B cell (primary cell): ENCODE measurements at regions not wholly inside any gene's neighbourhood (a gene's known extent, or its start where the extent isn't known, plus 50 kb on each side); places are given as distances from the start of the nearest gene placed in this dataset.

Experiments used
- ATAC-seq: fragments of 200-7000 bp; cut with Tn5 transposase; one replicate; pipeline ENCODE4 v1.10.0; 2021; ENCODE audit warnings: low read depth, mild to moderate bottlenecking, moderate number of reproducible peaks, moderate library complexity
- CTCF ChIA-PET: fragments of 350-600 bp; sonication (Branson Sonifier 250); formaldehyde crosslinking; loops from one replicate; lab custom pipeline; 2021; ENCODE audit warnings: antibody characterized with exemption, inconsistent platforms; lab: Charles Lee
- POLR2A ChIA-PET: fragments of 350-600 bp; sonication (Branson Sonifier 250); formaldehyde crosslinking; loops from one replicate; lab custom pipeline; 2021; ENCODE audit warnings: antibody characterized with exemption; lab: Charles Lee
- DNase-seq: peaks from one replicate; pipeline ENCODE4 v3.0.0; 2013
- H2AFZ ChIP-seq: 2 replicates; pipeline ENCODE4 v1.6.1; 2012; ENCODE audit warnings: mild to moderate bottlenecking, low read depth, low read length; ENCODE audit not compliant: insufficient read depth, poor library complexity, severe bottlenecking
- H3K27ac ChIP-seq, 2 donors: 1 replicate in 1 of 2; 2 replicates in 1 of 2; pipeline ENCODE4 v1.5.1; 2012 to 2013; ENCODE audit warnings: low read length in 2 of 2, mild to moderate bottlenecking in 2 of 2, moderate library complexity in 1 of 2
- H3K27me3 ChIP-seq, 4 experiments: fragments of 200-600 bp in 1 of 4; sonication (generic) in 1 of 4; replicated peaks in 1 of 4; 1 replicate in 2 of 4; 2 replicates in 2 of 4; pipeline versions ENCODE4 v1.6.1 to v1.7.0; 2013 to 2016; ENCODE audit warnings: low read length in 3 of 4, mild to moderate bottlenecking in 2 of 4, mixed read lengths in 1 of 4, moderate library complexity in 1 of 4; ENCODE audit not compliant: insufficient read depth in 4 of 4, control insufficient read depth in 3 of 4; ENCODE audit errors: control extremely low read depth in 1 of 4
- H3K36me3 ChIP-seq, 2 experiments: replicated peaks in 1 of 2; 1 replicate in 1 of 2; 2 replicates in 1 of 2; pipeline versions ENCODE4 v1.6.1 to v1.7.1; 2013; ENCODE audit warnings: low read length in 1 of 2; ENCODE audit not compliant: insufficient read depth in 2 of 2, control insufficient read depth in 1 of 2; ENCODE audit errors: control extremely low read depth in 1 of 2, extremely low read depth in 1 of 2
- H3K4me1 ChIP-seq, 2 donors: fragments of 200-600 bp in 1 of 2; sonication (generic) in 1 of 2; 1 replicate in 1 of 2; 2 replicates in 1 of 2; pipeline versions ENCODE4 v1.5.1 to v1.6.1; 2013 to 2017; ENCODE audit warnings: low read length in 2 of 2; ENCODE audit not compliant: control insufficient read depth in 2 of 2, insufficient read depth in 2 of 2
- H3K4me2 ChIP-seq: replicated peaks from 2 replicates; pipeline ENCODE3; 2012; ENCODE audit warnings: mild to moderate bottlenecking, low read depth, low read length; ENCODE audit not compliant: poor library complexity, severe bottlenecking
- H3K4me3 ChIP-seq, 5 experiments: fragments of 200-600 bp in 1 of 5; sonication (generic) in 1 of 5; 1 replicate in 3 of 5; 2 replicates in 2 of 5; pipeline versions ENCODE4 v1.5.1 to v1.7.0; 2011 to 2016; ENCODE audit warnings: low read length in 4 of 5, mild to moderate bottlenecking in 4 of 5, low read depth in 2 of 5, control low read depth in 1 of 5, moderate library complexity in 1 of 5; ENCODE audit not compliant: insufficient read depth in 1 of 5; ENCODE audit errors: control extremely low read depth in 1 of 5, extremely low read depth in 1 of 5
- H3K79me2 ChIP-seq: fragments of 200-600 bp; sonication (generic); one replicate; pipeline ENCODE4 v1.6.0; 2016; ENCODE audit warnings: low read length; ENCODE audit not compliant: control insufficient read depth, insufficient read depth
- H3K9ac ChIP-seq: fragments of 200-600 bp; sonication (generic); 2 replicates; pipeline ENCODE4 v1.6.1; 2017; ENCODE audit warnings: mild to moderate bottlenecking, low read length, moderate library complexity
- H3K9me3 ChIP-seq, 3 donors: one replicate each; pipeline versions ENCODE4 v1.6.1 to v1.7.1; 2013; ENCODE audit warnings: low read length in 2 of 3; ENCODE audit not compliant: control insufficient read depth in 2 of 3, insufficient read depth in 1 of 3; ENCODE audit errors: control extremely low read depth in 1 of 3
- H4K20me1 ChIP-seq: 2 replicates; pipeline ENCODE4 v1.6.0; 2012; ENCODE audit warnings: mild to moderate bottlenecking, low read length; ENCODE audit not compliant: insufficient read depth, control insufficient read depth, poor library complexity, severe bottlenecking
- H3K27ac Mint-ChIP-seq: one replicate; pipeline ENCODE4 v1.8.0; 2021; ENCODE audit warnings: mixed read lengths
- H3K27me3 Mint-ChIP-seq: one replicate; pipeline ENCODE4 v1.8.0; 2021; ENCODE audit warnings: mixed read lengths
- H3K4me1 Mint-ChIP-seq: one replicate; pipeline ENCODE4 v1.8.0; 2021; ENCODE audit warnings: mixed read lengths
- H3K4me3 Mint-ChIP-seq: one replicate; pipeline ENCODE4 v1.8.0; 2021; ENCODE audit warnings: mixed read lengths
- H3K9me3 Mint-ChIP-seq: one replicate; pipeline ENCODE4 v1.8.0; 2022; ENCODE audit warnings: mixed read lengths; ENCODE audit not compliant: insufficient read depth
- CTCF ChIP-seq: fragments of 200-600 bp; IDR thresholded peaks from one replicate; pipeline ENCODE4 v1.8.0; 2022; ENCODE audit warnings: antibody characterized with exemption, mild to moderate bottlenecking
- EZH2 ChIP-seq: IDR thresholded peaks from 2 replicates; pipeline ENCODE4 v1.6.1; 2012; ENCODE audit warnings: borderline replicate concordance, low read depth, mild to moderate bottlenecking, moderate library complexity, low read length; ENCODE audit not compliant: insufficient read depth, poor library complexity, severe bottlenecking
- WGBS: methylation state at CpG from one replicate; pipeline ENCODE4 v1.1.5; 2013; ENCODE audit warnings: missing lambda C conversion rate; ENCODE audit not compliant: insufficient coverage; 5-methylcytosine and 5-hydroxymethylcytosine counted together
- intact Hi-C: fragments of 100-400 bp; cut with micrococcal nuclease; formaldehyde crosslinking; loops from one replicate; pipeline ENCODE4 v1.10.0; 2022

- Histone ChIP-seq H3K36me3 (no peaks in the 10 kb centered on the region), H4K20me1 (no peaks in the 10 kb centered on the region), H3K4me1 (no peaks in the 10 kb centered on the region), H3K9ac (no peak overlapping the region), H3K27me3 (no peaks in the 10 kb centered on the region), H2AFZ (no peak overlapping the region), H3K79me2 (no peaks in the 10 kb centered on the region), H3K4me2 (no peak overlapping the region), H3K27ac (no peak overlapping the region), H3K9me3 (peaks cover 2 to 8% (median 5%) of the 10 kb centered on the region in 3 donors), H3K4me3 (no peak overlapping the region)
- CTCF ChIA-PET, result no interaction called here
- WGBS, result 95% methylated on average over 5 of the region's 7 CpGs
- ATAC-seq (no peak), DNase-seq (no peak)
- intact Hi-C loops, result no loop called here
- H3K27ac Mint-ChIP-seq, result no peak overlapping the region
- no peaks in the 10 kb centered on the region for H3K27me3 Mint-ChIP-seq
- H3K4me1 Mint-ChIP-seq, result no peaks in the 10 kb centered on the region
- H3K9me3 Mint-ChIP-seq, result peaks cover 10% of the 10 kb centered on the region
- POLR2A ChIA-PET, result no interaction called here
- TF ChIP-seq CTCF, result no peak
- no peak for TF ChIP-seq EZH2
- no peak overlapping the region for H3K4me3 Mint-ChIP-seq
These were observed 184.6 kb downstream of the C3orf38 start for GRCh38 chr3:88334187-88334868.

DNA sequence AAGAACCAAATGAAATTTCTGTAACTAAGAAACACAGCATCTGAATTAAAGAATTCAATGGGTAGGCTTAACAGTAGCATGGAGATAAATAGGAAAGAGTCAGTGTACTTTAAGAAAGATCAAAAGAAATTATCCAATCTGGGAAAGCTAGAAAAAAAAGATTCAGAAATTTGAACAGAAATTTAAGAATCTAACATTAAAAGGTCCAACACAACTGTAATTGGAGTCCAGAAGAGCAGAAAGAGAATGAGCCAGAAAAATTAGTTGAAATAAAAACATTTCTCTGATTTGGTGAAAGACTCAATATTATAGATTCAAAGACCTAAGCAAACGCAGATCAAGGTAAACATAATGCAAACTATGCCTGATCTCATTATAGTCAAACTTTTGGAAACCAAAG lies 187.1 kb downstream of the C3orf38 start:
- TF ChIP-seq EZH2 (no peak), CTCF (no peak)
- Histone ChIP-seq H3K4me1 (no peaks in the 10 kb centered on the region), H3K9ac (no peak overlapping the region), H3K27me3 (no peaks in the 10 kb centered on the region), H3K9me3 (peaks cover 2 to 8% (median 5%) of the 10 kb centered on the region in 3 donors), H3K27ac (no peak overlapping the region), H3K36me3 (no peaks in the 10 kb centered on the region), H3K4me3 (no peak overlapping the region), H3K79me2 (no peaks in the 10 kb centered on the region), H2AFZ (no peak overlapping the region), H4K20me1 (no peaks in the 10 kb centered on the region), H3K4me2 (no peak overlapping the region)
- no peak for ATAC-seq
- Mint-ChIP-seq H3K27me3 (no peaks in the 10 kb centered on the region), H3K4me1 (no peaks in the 10 kb centered on the region), H3K4me3 (no peak overlapping the region), H3K9me3 (peaks cover 10% of the 10 kb centered on the region), H3K27ac (no peak overlapping the region)
- ChIA-PET POLR2A (no interaction called here), CTCF (no interaction called here)
- DNase-seq, result no peak
- intact Hi-C loops, result no loop called here
- WGBS, result no CpG with 5 or more reads among the region's 1 CpG
